NB4 (cell line): ENCODE measurements at regions not wholly inside any gene's neighbourhood (a gene's known extent, or its start where the extent isn't known, plus 50 kb on each side); places are given as distances from the start of the nearest gene placed in this dataset.

Experiments
- CTCF ChIP-seq: IDR thresholded peaks from one replicate; pipeline ENCODE4 v1.5.1; 2012; ENCODE audit warnings: low read depth, low read length
- MAX ChIP-seq: IDR thresholded peaks from 2 replicates; pipeline ENCODE4 v1.6.1; 2011; ENCODE audit warnings: low read depth, low read length
- MYC ChIP-seq: IDR thresholded peaks from 2 replicates; pipeline ENCODE4 v1.6.1; 2011; ENCODE audit warnings: low read depth, low read length
- POLR2A ChIP-seq: IDR thresholded peaks from 2 replicates; pipeline ENCODE4 v1.6.1; 2011; ENCODE audit warnings: mild to moderate bottlenecking; ENCODE audit not compliant: insufficient read length; ENCODE audit errors: extremely low read depth

- no peak for TF ChIP-seq CTCF
- TF ChIP-seq POLR2A: no peak
- no peak for TF ChIP-seq MAX
- no peak for TF ChIP-seq MYC
Measured at GRCh38 chr11:21897752-21898151, 295.1 kb upstream of the ANO5 start.
